ENCODE measurements at regions not wholly inside any gene's neighbourhood (a gene's known extent, or its start where the extent isn't known, plus 50 kb on each side); places are given as distances from the start of the nearest gene placed in this dataset.

GRCh38 chr10:65319493-65319892 is 1606.3 kb upstream of the LRRTM3 start:
- Histone ChIP-seq H3K4me3 (ENCODE audit: low read depth in 1 of 2, low read length in 1 of 2) (no peak overlapping the region), H3K9me3 (no peaks in the 10 kb centered on the region), H3K27ac (no peak overlapping the region), H3K4me1 (ENCODE audit: control insufficient read depth in 1 of 2, insufficient read depth in 1 of 2, low read depth in 1 of 2, low read length in 1 of 2) (no peaks in the 10 kb centered on the region), H3K27me3 (no peaks in the 10 kb centered on the region), H3K36me3 (no peaks in the 10 kb centered on the region)
- TF ChIP-seq, protein P1, sequence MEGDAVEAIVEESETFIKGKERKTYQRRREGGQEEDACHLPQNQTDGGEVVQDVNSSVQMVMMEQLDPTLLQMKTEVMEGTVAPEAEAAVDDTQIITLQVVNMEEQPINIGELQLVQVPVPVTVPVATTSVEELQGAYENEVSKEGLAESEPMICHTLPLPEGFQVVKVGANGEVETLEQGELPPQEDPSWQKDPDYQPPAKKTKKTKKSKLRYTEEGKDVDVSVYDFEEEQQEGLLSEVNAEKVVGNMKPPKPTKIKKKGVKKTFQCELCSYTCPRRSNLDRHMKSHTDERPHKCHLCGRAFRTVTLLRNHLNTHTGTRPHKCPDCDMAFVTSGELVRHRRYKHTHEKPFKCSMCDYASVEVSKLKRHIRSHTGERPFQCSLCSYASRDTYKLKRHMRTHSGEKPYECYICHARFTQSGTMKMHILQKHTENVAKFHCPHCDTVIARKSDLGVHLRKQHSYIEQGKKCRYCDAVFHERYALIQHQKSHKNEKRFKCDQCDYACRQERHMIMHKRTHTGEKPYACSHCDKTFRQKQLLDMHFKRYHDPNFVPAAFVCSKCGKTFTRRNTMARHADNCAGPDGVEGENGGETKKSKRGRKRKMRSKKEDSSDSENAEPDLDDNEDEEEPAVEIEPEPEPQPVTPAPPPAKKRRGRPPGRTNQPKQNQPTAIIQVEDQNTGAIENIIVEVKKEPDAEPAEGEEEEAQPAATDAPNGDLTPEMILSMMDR (IDR thresholded peaks at IDR 0.05): no peak

GRCh38 chr10:65320236-65321026 is 1605.4 kb upstream of the LRRTM3 start:
- H3K27ac ChIP-seq: no peak overlapping the region
- no peak overlapping the region for H3K4me3 ChIP-seq (ENCODE audit: low read depth in 1 of 2, low read length in 1 of 2)
- no peaks in the 10 kb centered on the region for H3K4me1 ChIP-seq (ENCODE audit: control insufficient read depth in 1 of 2, insufficient read depth in 1 of 2, low read depth in 1 of 2, low read length in 1 of 2)
- no peaks in the 10 kb centered on the region for H3K36me3 ChIP-seq
- no peaks in the 10 kb centered on the region for H3K27me3 ChIP-seq
- H3K9me3 ChIP-seq: no peaks in the 10 kb centered on the region
- TF ChIP-seq, protein P1 (IDR thresholded peaks at IDR 0.05): no peak

GRCh38 chr10:65323802-65324201 is 1602.0 kb upstream of the LRRTM3 start:
- H3K9me3 ChIP-seq: no peaks in the 10 kb centered on the region
- TF ChIP-seq, protein P1 (IDR thresholded peaks at IDR 0.05): no peak
- H3K4me1 ChIP-seq (ENCODE audit: control insufficient read depth in 1 of 2, insufficient read depth in 1 of 2, low read depth in 1 of 2, low read length in 1 of 2): no peaks in the 10 kb centered on the region
- no peak overlapping the region for H3K27ac ChIP-seq
- no peaks in the 10 kb centered on the region for H3K36me3 ChIP-seq
- no peak overlapping the region for H3K4me3 ChIP-seq (ENCODE audit: low read depth in 1 of 2, low read length in 1 of 2)
- H3K27me3 ChIP-seq: no peaks in the 10 kb centered on the region

DNA sequence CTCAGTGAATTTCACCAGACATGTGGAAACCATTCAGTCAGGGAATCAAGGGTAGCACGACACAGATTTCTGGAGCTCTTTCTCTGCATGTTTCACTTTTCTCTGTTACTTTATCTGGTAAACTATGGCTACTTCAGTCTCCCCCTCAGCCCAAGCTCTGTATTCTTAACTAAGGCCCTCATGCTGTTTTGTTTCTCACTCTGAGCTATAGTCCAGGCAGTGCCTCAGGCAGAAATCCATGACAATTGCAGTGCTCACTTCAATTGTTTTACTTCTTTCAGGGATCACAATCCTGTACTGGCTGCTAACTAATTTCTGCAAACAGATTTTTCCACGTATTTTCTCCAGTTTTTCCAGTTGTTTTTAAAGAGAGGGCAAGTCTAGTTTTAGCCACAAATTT is 1599.9 kb upstream of the LRRTM3 start:
- Histone ChIP-seq H3K9me3 (no peaks in the 10 kb centered on the region), H3K27me3 (no peaks in the 10 kb centered on the region), H3K27ac (no peak overlapping the region), H3K4me3 (ENCODE audit: low read depth in 1 of 2, low read length in 1 of 2) (no peak overlapping the region), H3K4me1 (ENCODE audit: control insufficient read depth in 1 of 2, insufficient read depth in 1 of 2, low read depth in 1 of 2, low read length in 1 of 2) (no peaks in the 10 kb centered on the region), H3K36me3 (no peaks in the 10 kb centered on the region)
- TF ChIP-seq, protein P1 (IDR thresholded peaks at IDR 0.05): no peak

GRCh38 chr10:65328486-65328885 is 1597.3 kb upstream of the LRRTM3 start:
- TF ChIP-seq, protein P1 (IDR thresholded peaks at IDR 0.05): no peak
- Histone ChIP-seq H3K4me1 (ENCODE audit: control insufficient read depth in 1 of 2, insufficient read depth in 1 of 2, low read depth in 1 of 2, low read length in 1 of 2) (no peaks in the 10 kb centered on the region), H3K4me3 (ENCODE audit: low read depth in 1 of 2, low read length in 1 of 2) (no peak overlapping the region), H3K27me3 (no peaks in the 10 kb centered on the region), H3K27ac (no peak overlapping the region), H3K9me3 (no peaks in the 10 kb centered on the region), H3K36me3 (no peaks in the 10 kb centered on the region)
